SK-MEL-5 (cell line): ENCODE measurements at regions not wholly inside any gene's neighbourhood (a gene's known extent, or its start where the extent isn't known, plus 50 kb on each side); places are given as distances from the start of the nearest gene placed in this dataset.
"Not testable (repeated sequence)": the region's sequence is repeated elsewhere in the genome, so short reads cannot be mapped to it uniquely, and the experiment has no call there.

Source experiments
- DNase-seq: peaks from one replicate; pipeline ENCODE4 v3.0.0-alpha.2; 2016; ENCODE audit warnings: low read depth, low spot score
- in situ Hi-C: cut with HindIII; loops from 2 replicates; pipeline ENCODE4 v1.10.0; 2016; ENCODE audit warnings: low sequenced_read_pairs, high pct_unique_total_duplicates, low pct_unique_long_range_greater_than_20kb

- no peak for DNase-seq
- in situ Hi-C loops = no loop called here
Measured at GRCh38 chr13:55567721-55568625, 1572.7 kb upstream of the PRR20A start.

- DNase-seq = no peak
- in situ Hi-C loops = no loop called here
Measured at GRCh38 chr13:55569082-55569481, 1571.6 kb upstream of the PRR20A start.

- DNase-seq = no peak
- in situ Hi-C loops = no loop called here
Measured at GRCh38 chr13:55569514-55569913, 1571.2 kb upstream of the PRR20A start.

- in situ Hi-C loops = no loop called here
- no peak for DNase-seq
Measured at GRCh38 chr13:55570371-55570770, 1570.3 kb upstream of the PRR20A start.

- in situ Hi-C loops = no loop called here
Measured at GRCh38 chr13:55571237-55571867, 1569.4 kb upstream of the PRR20A start.

GRCh38 chr13:55572408-55572807 is 1568.3 kb upstream of the PRR20A start:
- in situ Hi-C loops = no loop called here
- no peak for DNase-seq

More at GRCh38 chr13:55571237-55571867, 1569.4 kb upstream of the PRR20A start:
- no peak for DNase-seq

- in situ Hi-C loops = no loop called here
- DNase-seq = no peak
Measured at GRCh38 chr13:55572862-55573261, 1567.9 kb upstream of the PRR20A start.

GRCh38 chr13:55573565-55573964 is 1567.2 kb upstream of the PRR20A start:
- in situ Hi-C loops = no loop called here
- no peak for DNase-seq

GRCh38 chr13:55576389-55576788 is 1564.3 kb upstream of the PRR20A start:
- no peak for DNase-seq
- in situ Hi-C loops = no loop called here

- no peak for DNase-seq
- in situ Hi-C loops = no loop called here
Measured at GRCh38 chr13:55577082-55577846, 1563.5 kb upstream of the PRR20A start.

GRCh38 chr13:55577847-55578210 is 1562.9 kb upstream of the PRR20A start:
- no peak for DNase-seq
- in situ Hi-C loops = no loop called here

- DNase-seq, in situ Hi-C loops: not testable (repeated sequence)
Measured at GRCh38 chr13:55582294-55582693, 1558.4 kb upstream of the PRR20A start.

- in situ Hi-C loops = no loop called here
- DNase-seq = no peak
Measured at GRCh38 chr13:55583953-55584593, 1556.6 kb upstream of the PRR20A start.

- in situ Hi-C loops = no loop called here
- no peak for DNase-seq
Measured at GRCh38 chr13:55602784-55603183, 1537.9 kb upstream of the PRR20A start.

GRCh38 chr13:55606045-55606665 is 1534.6 kb upstream of the PRR20A start:
- no peak for DNase-seq
- in situ Hi-C loops = no loop called here

- in situ Hi-C loops = no loop called here
- no peak for DNase-seq
Measured at GRCh38 chr13:55613429-55614187, 1527.1 kb upstream of the PRR20A start.

GRCh38 chr13:55615081-55615480 is 1525.6 kb upstream of the PRR20A start:
- DNase-seq = no peak
- in situ Hi-C loops = no loop called here
